Muscle of leg (tissue), 3 donors: ENCODE measurements at regions not wholly inside any gene's neighbourhood (a gene's known extent, or its start where the extent isn't known, plus 50 kb on each side); places are given as distances from the start of the nearest gene placed in this dataset.

ENCODE experiments used
- DNase-seq: peaks from one replicate; pipeline ENCODE4 v3.0.0; 2013
- H3K27ac ChIP-seq: one replicate; pipeline ENCODE4 v1.5.1; 2013; ENCODE audit warnings: mild to moderate bottlenecking, low read length, control low read depth
- H3K27me3 ChIP-seq: one replicate; pipeline ENCODE4 v1.6.1; 2013; ENCODE audit warnings: low read length; ENCODE audit not compliant: control insufficient read depth, insufficient read depth
- H3K36me3 ChIP-seq: one replicate; pipeline ENCODE4 v1.6.1; 2013; ENCODE audit warnings: low read length; ENCODE audit not compliant: control insufficient read depth, insufficient read depth
- H3K4me1 ChIP-seq: one replicate; pipeline ENCODE4 v1.6.1; 2013; ENCODE audit warnings: low read length; ENCODE audit not compliant: control insufficient read depth, insufficient read depth
- H3K4me3 ChIP-seq: one replicate; pipeline ENCODE4 v1.5.1; 2013; ENCODE audit warnings: low read length, control low read depth
- H3K9me3 ChIP-seq: replicated peaks from 2 replicates; pipeline ENCODE4 v1.6.1; 2013; ENCODE audit warnings: low read depth, low read length; ENCODE audit not compliant: control insufficient read depth
- WGBS: methylation state at CpG from one replicate; pipeline ENCODE4 v1.1.5; 2013; ENCODE audit warnings: missing lambda C conversion rate; ENCODE audit not compliant: insufficient coverage; 5-methylcytosine and 5-hydroxymethylcytosine counted together

DNA sequence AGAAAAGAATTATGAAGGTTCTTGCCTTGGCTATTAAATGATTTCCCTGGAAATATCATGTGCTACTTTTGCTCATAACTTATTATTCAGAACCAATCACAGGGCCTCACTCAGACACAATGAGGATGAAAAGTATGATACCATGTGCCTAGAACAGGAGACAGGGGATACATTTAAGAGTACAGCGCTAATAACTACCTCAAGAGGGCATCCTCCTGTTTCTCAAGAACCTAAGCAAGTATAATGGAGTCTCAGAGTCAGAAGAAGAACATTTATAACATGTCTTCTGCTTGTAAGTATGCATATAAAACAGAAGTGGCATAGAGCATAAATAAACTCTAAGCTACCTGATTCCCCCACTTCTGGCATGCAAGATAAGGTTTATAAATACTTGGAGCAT, 125.4 kb upstream of the MME start:
- no peaks in the 10 kb centered on the region for H3K36me3 ChIP-seq
- H3K4me3 ChIP-seq: no peak overlapping the region
- no peak for DNase-seq
- H3K27ac ChIP-seq: no peak overlapping the region
- no peaks in the 10 kb centered on the region for H3K27me3 ChIP-seq
- H3K9me3 ChIP-seq: peaks cover 5% of the 10 kb centered on the region
- H3K4me1 ChIP-seq: no peaks in the 10 kb centered on the region
- WGBS: no CpG with 5 or more reads among the region's 1 CpG

DNA sequence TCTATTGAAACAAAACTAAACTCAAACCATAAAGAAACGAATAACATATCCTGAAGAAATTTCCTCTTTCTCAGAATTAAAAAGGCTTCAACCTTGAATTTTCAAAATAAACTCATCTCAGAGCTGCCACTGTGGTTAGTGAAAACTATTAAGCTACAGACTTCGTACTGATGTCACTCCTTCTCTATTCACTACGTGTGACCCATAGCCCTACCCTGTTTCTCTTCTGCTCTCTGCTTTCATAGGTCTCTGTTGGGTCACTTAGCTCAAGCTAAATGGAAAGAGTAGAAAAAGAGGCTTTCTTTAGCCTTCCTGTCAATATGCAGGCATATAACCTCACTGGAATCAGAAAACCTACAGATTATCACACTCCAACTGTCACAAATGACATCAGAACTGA, 126.6 kb upstream of the MME start:
- no CpG with 5 or more reads among the region's 3 CpGs for WGBS
- Histone ChIP-seq H3K36me3 (no peaks in the 10 kb centered on the region), H3K27me3 (no peaks in the 10 kb centered on the region), H3K9me3 (peaks cover 5% of the 10 kb centered on the region), H3K4me1 (no peaks in the 10 kb centered on the region), H3K27ac (no peak overlapping the region), H3K4me3 (no peak overlapping the region)
- no peak for DNase-seq

DNA sequence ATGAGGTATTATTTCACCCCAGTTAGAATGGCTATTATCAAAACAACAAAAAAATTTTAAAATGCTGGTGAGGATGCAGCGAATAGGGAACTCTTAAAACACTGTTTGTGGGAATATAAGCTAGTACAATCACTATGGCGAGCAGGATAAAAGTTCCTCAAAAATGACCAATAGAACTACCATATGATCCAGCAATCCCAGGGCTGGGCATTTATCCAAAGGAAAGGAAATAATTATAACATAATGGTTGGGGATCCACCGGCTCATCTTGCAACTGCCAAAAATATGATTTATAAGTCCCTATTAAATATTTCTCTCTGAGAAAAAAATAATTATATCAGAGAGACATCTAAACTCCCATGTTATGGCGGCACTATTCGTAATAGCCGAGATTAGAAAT, 127.6 kb upstream of the MME start:
- Histone ChIP-seq H3K9me3 (peaks cover 5% of the 10 kb centered on the region), H3K27me3 (no peaks in the 10 kb centered on the region), H3K36me3 (no peaks in the 10 kb centered on the region), H3K4me3 (no peak overlapping the region), H3K4me1 (no peaks in the 10 kb centered on the region), H3K27ac (no peak overlapping the region)
- WGBS: no CpG with 5 or more reads among the region's 6 CpGs
- peak; percentile 10 for DNase-seq

DNA sequence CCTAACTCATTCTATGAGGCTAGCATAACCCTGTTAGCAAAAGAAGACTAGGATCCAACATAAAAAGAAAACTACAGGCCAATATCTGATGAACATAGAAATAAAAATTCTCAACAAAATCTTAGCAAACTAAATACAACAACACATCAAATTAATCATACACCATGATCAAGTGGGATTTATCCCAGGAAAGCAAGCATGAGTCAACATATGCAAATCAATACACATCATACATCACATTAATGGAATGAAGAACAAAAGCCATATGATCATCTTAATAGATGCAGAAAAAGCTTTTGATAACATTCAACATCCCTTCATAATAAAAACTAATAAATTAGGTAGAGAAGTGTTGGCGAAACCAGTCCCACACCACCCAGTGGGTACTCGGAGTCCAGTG, 136.1 kb upstream of the MME start:
- no peaks in the 10 kb centered on the region for H3K36me3 ChIP-seq
- H3K4me3 ChIP-seq: no peak overlapping the region
- no peaks in the 10 kb centered on the region for H3K4me1 ChIP-seq
- no peak overlapping the region for H3K27ac ChIP-seq
- no CpG with 5 or more reads among the region's 2 CpGs for WGBS
- H3K27me3 ChIP-seq: no peaks in the 10 kb centered on the region
- H3K9me3 ChIP-seq: peaks cover 8% of the 10 kb centered on the region
- no peak for DNase-seq

DNA sequence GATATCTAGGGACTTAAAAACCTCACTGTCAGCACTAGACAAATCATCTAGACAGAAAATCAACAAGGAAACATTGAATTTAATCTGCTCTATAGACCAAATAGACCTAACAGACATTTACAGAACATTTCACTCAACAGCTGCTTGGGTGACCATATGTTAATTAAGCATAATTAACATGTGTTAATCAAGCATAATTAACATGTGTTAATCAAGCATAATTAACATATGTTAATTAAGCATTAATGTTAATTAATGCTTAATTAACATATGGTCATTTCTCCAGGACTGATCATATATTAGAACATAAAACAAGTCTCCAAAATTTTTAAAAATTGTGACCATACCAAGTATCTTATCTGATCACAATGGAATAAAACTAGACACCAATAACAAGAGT, 137.3 kb upstream of the MME start:
- H3K9me3 ChIP-seq: peaks cover 8% of the 10 kb centered on the region
- no peak overlapping the region for H3K27ac ChIP-seq
- no peak overlapping the region for H3K4me3 ChIP-seq
- no peaks in the 10 kb centered on the region for H3K4me1 ChIP-seq
- H3K27me3 ChIP-seq: no peaks in the 10 kb centered on the region
- no peaks in the 10 kb centered on the region for H3K36me3 ChIP-seq
- no peak for DNase-seq

DNA sequence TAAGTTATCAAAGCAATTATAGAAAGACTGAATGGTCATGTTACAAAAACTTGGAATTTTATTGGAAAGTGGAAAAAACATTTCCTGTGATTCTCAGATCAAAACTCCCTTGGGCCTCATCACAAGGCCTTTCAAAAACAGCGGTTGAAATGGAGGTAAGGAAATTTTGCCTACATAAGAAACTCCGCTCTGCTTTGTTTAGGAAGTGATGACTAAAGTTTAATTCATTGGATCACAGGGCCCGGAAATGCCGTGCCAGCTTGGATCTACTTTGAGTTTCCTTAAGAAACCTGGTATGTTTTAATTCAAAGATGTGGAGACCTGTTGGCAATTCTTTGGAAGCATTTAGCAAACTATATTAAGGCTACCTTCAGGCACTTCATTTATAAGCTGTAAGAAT, 143.9 kb upstream of the MME start:
- Histone ChIP-seq H3K4me3 (no peak overlapping the region), H3K4me1 (no peaks in the 10 kb centered on the region), H3K27me3 (no peaks in the 10 kb centered on the region), H3K9me3 (peaks cover 6% of the 10 kb centered on the region), H3K27ac (no peak overlapping the region), H3K36me3 (no peaks in the 10 kb centered on the region)
- DNase-seq: peak; percentile 43
- WGBS: 80% methylated on average over 2 of the region's 4 CpGs

DNA sequence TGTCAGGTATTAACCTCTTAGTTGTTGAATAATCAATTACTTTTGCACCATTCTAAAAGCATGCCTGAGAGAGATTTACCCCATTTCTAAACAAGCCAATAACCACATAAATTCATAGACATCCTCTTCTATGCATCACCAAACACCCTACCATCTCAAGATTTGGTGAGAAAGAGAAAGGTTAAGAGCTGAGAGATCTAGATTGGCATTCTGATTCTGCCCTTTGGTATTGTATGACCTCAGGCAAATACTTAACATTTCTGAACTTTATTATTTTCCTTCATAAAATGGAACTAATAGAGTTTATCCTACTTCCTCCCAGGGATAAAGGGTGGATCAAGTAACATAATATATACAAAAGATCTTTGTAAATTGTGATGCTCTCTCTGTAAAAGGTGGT, 146.5 kb upstream of the MME start:
- no peak for DNase-seq
- no peaks in the 10 kb centered on the region for H3K4me1 ChIP-seq
- no peaks in the 10 kb centered on the region for H3K9me3 ChIP-seq
- no peaks in the 10 kb centered on the region for H3K27me3 ChIP-seq
- no peaks in the 10 kb centered on the region for H3K36me3 ChIP-seq
- H3K27ac ChIP-seq: no peak overlapping the region
- no peak overlapping the region for H3K4me3 ChIP-seq

DNA sequence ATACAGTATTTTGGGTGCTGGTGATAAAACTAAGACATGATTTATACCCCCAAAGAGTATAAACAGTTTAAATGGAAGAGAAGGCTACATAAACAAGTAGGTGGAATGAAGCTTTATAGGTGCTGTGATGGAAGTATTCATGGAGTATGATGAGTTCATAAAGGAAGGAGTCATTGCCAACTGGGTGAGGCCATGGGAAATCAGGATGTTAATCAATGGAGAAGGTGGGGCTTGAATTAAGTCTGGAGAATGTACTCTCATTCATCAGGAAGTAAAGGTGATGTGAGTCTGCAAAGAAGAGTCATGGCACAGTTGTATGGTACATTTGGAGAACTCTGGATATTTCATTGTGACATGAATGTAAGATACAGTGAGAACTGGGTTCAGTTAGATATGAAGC, 147.5 kb upstream of the MME start:
- H3K4me3 ChIP-seq: no peak overlapping the region
- no peaks in the 10 kb centered on the region for H3K27me3 ChIP-seq
- H3K36me3 ChIP-seq: no peaks in the 10 kb centered on the region
- H3K9me3 ChIP-seq: no peaks in the 10 kb centered on the region
- no peak overlapping the region for H3K27ac ChIP-seq
- DNase-seq: no peak
- H3K4me1 ChIP-seq: no peaks in the 10 kb centered on the region

DNA sequence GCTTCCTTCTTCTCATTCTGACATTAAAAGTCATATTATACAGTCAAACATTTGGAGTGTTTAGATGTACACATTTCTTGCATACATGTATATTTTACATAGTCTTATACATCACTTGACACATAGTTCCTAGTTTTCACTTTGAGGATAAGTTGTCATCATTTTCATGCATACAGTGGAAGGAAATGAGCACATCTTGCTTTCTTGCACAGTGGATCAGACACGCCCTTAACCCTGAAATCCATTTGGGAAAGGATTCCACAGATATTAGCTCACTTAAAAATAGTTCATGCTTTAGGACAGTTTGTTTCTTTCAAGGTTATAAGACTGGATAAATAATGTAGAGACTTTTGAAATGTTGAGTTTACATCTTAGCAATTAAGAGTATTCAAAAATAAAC, 148.6 kb upstream of the MME start:
- H3K4me3 ChIP-seq: no peak overlapping the region
- DNase-seq: peak; percentile 87
- no peak overlapping the region for H3K27ac ChIP-seq
- no peaks in the 10 kb centered on the region for H3K27me3 ChIP-seq
- H3K9me3 ChIP-seq: no peaks in the 10 kb centered on the region
- H3K4me1 ChIP-seq: no peaks in the 10 kb centered on the region
- no CpG with 5 or more reads among the region's 1 CpG for WGBS
- no peaks in the 10 kb centered on the region for H3K36me3 ChIP-seq

DNA sequence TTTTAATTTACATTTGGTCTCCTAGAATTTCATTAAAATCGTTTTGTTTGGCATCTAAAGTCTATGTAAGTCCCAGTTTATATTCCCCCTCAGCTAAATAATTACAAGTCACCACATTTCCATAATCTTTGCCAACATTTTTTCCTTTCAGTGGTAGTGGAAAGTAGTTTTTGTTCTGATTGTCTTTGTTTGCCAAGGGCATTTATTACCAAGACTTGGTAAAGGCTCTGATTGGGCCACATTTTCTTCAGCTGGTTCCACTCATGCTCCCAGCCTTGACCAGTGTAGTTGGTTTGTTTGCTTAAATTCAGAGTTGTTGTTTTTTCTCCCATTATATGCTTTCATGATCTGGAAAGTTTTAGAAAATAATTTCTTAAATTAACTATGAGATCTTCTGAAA, 153.4 kb upstream of the MME start:
- no peaks in the 10 kb centered on the region for H3K27me3 ChIP-seq
- peak; percentile 9 for DNase-seq
- no peak overlapping the region for H3K27ac ChIP-seq
- no peaks in the 10 kb centered on the region for H3K36me3 ChIP-seq
- H3K4me1 ChIP-seq: no peaks in the 10 kb centered on the region
- no CpG with 5 or more reads among the region's 1 CpG for WGBS
- no peak overlapping the region for H3K4me3 ChIP-seq
- no peaks in the 10 kb centered on the region for H3K9me3 ChIP-seq

DNA sequence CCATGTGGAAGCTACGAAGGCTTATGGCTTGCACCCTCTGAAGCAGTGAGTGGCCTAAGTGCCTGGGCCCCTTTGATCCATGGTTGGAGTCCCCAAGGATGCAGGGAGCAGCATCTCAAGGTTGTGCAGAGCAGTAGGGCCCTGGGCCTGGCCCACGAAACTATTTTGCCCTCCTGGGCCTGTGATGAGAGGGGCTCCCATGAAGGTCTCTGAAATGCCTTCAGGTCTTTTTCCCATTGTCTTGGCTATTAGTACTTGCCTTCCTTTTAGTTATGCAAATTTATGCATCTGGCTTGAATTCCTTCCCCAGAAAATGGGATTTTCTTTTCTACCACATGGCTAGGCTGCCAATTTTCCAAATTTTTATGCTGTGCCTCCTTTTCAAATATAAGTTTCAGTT, 158.8 kb upstream of the MME start:
- Histone ChIP-seq H3K4me3 (no peak overlapping the region), H3K36me3 (no peaks in the 10 kb centered on the region), H3K9me3 (peaks cover 8% of the 10 kb centered on the region), H3K27ac (no peak overlapping the region), H3K27me3 (no peaks in the 10 kb centered on the region), H3K4me1 (no peaks in the 10 kb centered on the region)
- 100% methylated on average over 2 of the region's 2 CpGs for WGBS
- no peak for DNase-seq
